ENCODE measurements at regions not wholly inside any gene's neighbourhood (a gene's known extent, or its start where the extent isn't known, plus 50 kb on each side); places are given as distances from the start of the nearest gene placed in this dataset.

- no peak for DNase-seq (ENCODE audit: low read depth)
Measured at GRCh38 chr4:163868445-163868844, 374.0 kb downstream of the TMA16 start.

GRCh38 chr4:163871078-163871477, 376.6 kb downstream of the TMA16 start:
- no peak for DNase-seq (ENCODE audit: low read depth)

- DNase-seq (ENCODE audit: low read depth): no peak
Measured at GRCh38 chr4:163875327-163875726, 380.8 kb downstream of the TMA16 start.

- DNase-seq (ENCODE audit: low read depth): no peak
Measured at GRCh38 chr4:163878336-163879121, 384.0 kb downstream of the TMA16 start.

GRCh38 chr4:163892417-163892816, 397.9 kb downstream of the TMA16 start:
- no peak for DNase-seq (ENCODE audit: low read depth)

GRCh38 chr4:163895378-163896005, 401.0 kb downstream of the TMA16 start:
- no peak for DNase-seq (ENCODE audit: low read depth)

DNA sequence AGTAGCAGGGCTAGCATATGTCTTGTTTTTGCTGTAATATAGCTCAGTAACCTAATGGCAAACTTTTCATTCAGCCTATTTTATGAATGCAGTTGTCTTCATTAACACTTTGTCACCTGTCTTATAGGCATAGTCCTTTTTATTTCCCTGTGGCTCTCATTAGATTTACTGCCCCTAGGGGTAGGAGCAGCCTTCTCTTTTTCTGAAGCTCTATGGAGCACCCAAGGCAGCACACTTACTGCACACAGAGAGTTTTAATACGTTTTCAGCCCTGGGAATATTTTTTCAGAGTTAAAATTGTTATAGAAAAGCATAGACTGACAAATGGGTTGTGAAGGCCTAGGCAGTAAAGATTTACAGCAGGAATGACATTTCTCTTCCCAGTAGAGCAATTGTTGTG, 406.8 kb downstream of the TMA16 start:
- DNase-seq (ENCODE audit: low read depth): no peak

DNA sequence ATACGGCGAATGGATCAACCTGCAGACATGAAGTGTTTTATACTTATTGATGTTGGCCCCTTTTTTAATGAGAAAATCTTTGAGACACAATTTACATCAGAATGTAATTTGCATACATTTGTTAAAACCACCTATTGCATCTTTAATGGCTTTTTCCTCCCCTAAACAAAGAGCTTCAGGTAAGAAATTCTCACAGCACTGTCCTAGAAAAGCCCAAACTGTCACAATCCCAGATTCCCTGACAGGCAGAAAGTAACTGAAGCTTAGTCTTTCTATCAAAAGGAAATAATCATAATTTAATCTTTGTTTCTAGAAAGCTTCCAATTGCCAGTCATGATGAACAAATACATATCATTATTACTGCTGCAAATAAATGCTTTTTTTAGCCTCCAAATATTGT, 407.9 kb downstream of the TMA16 start:
- no peak for DNase-seq (ENCODE audit: low read depth)

DNA sequence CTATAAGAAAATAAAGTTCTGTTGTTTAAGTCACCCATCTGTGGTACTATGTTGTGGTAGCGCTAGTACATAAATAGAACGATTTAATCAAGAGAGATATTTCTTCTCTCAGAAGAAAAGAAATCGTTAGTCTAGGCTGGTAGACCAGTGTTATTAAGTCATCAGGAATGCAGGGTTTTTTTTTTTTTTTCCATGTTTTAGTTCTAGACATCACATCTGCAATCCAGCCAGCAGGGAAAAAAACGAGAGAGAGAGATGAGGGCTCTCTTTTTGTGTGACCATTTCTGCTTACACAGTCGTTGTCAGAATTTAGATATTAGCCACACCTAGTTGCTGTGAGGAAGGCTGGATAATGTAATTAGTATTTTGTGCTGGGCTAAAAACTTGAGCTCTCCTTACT, 417.4 kb downstream of the TMA16 start:
- DNase-seq (ENCODE audit: low read depth): no peak

- DNase-seq (ENCODE audit: low read depth): no peak
Measured at GRCh38 chr4:163913571-163913970, 419.1 kb downstream of the TMA16 start.

DNA sequence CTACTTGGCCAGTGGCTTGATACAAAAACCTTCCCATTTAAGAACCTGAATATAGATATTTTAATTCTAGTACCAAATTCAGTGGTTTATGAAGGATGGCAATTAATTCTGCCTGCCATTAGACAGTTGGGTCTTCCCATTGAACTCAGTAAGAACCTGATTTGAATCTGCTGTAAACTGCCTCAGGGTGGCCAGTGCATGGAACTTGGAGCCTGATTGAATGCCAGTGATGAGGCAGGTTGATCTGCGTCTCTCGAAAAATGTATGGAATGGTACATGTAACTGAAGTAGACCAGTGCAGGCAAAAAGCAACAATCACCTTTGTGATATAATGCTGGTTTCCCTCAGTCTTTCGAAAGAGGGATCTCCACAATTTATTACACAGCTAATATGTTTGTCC, 421.4 kb downstream of the TMA16 start:
- no peak for DNase-seq (ENCODE audit: low read depth)

DNA sequence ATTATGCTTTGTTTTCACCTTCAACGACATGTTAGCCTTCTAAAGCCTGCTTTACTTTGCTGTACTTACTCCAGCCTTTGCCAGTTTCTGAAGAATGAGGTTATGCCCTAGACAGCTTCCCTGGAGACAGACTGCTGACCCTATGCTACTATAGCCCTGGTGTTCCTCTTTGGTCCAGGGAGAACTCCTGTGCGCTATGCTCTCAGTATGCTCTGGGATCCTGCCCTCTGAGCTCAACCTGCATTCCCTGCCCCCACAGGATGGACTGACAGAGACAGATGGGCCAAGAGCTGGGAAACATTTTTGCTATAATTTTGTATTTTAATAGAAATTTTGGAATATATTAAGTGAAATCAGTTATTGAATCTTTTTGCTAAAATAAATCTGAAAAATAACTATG, 425.9 kb downstream of the TMA16 start:
- no peak for DNase-seq (ENCODE audit: low read depth)

- no peak for DNase-seq (ENCODE audit: low read depth)
Measured at GRCh38 chr4:163922302-163922701, 427.8 kb downstream of the TMA16 start.

GRCh38 chr4:163923092-163923491, 428.6 kb downstream of the TMA16 start:
- DNase-seq (ENCODE audit: low read depth): no peak

GRCh38 chr4:163930086-163930485, 435.6 kb downstream of the TMA16 start:
- no peak for DNase-seq (ENCODE audit: low read depth)

DNA sequence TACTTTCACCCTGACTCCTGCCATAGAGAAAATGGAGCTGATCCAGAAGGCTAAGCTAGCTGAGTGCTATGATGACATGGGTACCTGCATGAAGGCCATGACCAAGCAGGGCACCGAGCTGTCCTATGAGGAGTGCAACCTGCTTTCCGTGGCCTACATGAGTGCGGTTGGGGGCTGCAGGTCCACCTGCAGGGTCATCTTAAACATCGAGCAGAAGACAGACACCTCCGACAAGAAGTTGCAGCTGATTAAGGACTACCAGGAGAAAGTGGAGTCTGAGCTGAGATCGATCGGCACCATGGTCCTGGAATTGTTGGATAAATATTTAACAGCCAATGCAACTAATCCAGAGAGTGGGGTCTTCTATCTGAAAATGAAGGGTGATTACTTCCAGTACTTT, 438.0 kb downstream of the TMA16 start:
- DNase-seq (ENCODE audit: low read depth): no peak

- DNase-seq (ENCODE audit: low read depth): no peak
Measured at GRCh38 chr4:163939597-163939996, 445.1 kb downstream of the TMA16 start.

DNA sequence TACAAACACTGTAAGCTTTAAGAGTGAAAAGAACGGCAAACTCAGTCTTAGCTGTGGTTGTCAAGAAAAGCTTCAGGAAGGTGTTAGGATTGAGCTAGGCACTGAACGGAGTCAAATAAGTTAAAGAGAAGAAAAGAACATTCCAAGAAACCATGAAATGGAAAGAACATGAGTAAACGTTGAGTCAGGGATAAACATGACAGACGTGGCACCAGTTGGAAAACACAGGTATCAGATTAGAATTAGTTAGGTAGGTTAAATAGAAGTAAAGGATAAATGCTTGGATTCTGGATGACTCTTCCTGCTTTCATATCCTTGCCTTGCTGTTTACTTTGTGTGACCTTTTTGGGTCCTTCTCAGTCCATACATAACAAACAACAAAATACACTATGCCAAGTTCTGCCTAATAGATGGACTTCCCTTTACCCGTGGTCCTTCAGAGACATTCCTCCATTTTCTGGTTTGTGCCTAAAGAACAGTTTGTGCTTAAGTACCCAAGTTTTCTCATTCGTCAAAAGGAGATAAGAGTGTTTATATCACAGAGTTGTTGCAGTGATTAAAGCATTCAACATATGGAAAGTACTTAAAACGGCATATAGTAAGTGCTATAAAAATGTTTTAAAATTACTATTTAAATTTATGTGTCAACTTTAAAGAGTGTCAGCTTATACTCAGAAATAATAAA, 446.9 kb downstream of the TMA16 start:
- DNase-seq (ENCODE audit: low read depth): peak; percentile 56

DNA sequence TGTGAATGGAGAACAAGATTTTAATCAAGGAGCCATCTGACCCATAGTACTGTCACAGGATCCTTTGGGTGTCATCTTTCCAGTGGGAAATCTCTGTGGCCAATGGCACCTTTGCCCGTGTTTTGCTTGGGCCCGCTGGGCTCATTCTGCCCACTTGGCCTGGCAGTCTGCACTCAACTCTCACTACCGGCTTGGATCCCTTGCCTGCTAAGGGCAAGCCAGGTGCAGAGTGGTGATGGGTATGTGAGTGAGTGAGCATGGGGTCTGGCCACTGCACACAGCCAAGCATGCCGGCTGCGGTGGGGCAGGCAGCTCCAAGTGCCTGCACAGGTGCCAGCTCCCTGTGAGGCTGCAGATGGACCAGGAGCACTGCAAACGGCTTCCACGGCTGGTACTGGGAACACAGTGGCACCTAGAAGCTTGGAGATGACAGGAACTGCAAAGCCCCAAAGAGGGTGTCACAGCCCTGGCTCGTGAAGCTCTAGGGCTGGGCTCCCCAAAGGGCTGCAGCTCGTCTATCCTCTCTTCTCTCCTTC, 454.5 kb downstream of the TMA16 start:
- no peak for DNase-seq (ENCODE audit: low read depth)

GRCh38 chr4:163949976-163950601, 455.6 kb downstream of the TMA16 start:
- DNase-seq (ENCODE audit: low read depth): no peak

GRCh38 chr4:163955288-163955687, 460.8 kb downstream of the TMA16 start:
- no peak for DNase-seq (ENCODE audit: low read depth)

GRCh38 chr4:163958751-163959150, 464.3 kb downstream of the TMA16 start:
- no peak for DNase-seq (ENCODE audit: low read depth)

All from renal cortical epithelial cell (primary cell).